Loucy (cell line): ENCODE measurements at regions not wholly inside any gene's neighbourhood (a gene's known extent, or its start where the extent isn't known, plus 50 kb on each side); places are given as distances from the start of the nearest gene placed in this dataset.

ENCODE experiments used
- EZH2phosphoT487 ChIP-seq: fragments of 200-600 bp; IDR thresholded peaks from 2 replicates; pipeline ENCODE4 v1.6.1; 2018; ENCODE audit warnings: antibody characterized with exemption, mild to moderate bottlenecking, moderate library complexity, borderline replicate concordance
- TF ChIP-seq, protein P1 (sequence below): fragments of 200-600 bp; sonication (generic); conservative IDR thresholded peaks from 2 replicates; pipeline ENCODE4 v1.5.1; 2014; ENCODE audit warnings: mild to moderate bottlenecking, antibody characterized with exemption, low read length

DNA sequence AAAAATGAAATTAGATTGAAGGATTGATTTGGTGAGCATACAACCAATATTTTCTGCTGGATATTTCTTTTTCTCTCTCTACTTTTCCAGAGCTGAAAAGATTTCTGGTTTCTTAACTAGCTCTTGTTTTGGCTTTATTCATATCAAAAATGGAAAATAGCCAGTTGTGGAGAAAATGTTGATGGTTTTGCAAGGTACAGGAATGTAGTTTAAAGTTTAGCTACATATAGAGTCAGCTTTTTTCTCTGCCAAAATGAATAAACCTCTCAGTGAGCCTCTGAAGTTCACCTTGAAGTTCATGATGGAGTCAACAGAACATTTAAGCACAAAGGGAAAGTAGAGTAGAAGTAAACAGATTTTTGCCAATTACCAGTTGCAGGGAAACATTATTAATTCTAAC is 720.5 kb upstream of the ALCAM start:
- TF ChIP-seq, protein P1, sequence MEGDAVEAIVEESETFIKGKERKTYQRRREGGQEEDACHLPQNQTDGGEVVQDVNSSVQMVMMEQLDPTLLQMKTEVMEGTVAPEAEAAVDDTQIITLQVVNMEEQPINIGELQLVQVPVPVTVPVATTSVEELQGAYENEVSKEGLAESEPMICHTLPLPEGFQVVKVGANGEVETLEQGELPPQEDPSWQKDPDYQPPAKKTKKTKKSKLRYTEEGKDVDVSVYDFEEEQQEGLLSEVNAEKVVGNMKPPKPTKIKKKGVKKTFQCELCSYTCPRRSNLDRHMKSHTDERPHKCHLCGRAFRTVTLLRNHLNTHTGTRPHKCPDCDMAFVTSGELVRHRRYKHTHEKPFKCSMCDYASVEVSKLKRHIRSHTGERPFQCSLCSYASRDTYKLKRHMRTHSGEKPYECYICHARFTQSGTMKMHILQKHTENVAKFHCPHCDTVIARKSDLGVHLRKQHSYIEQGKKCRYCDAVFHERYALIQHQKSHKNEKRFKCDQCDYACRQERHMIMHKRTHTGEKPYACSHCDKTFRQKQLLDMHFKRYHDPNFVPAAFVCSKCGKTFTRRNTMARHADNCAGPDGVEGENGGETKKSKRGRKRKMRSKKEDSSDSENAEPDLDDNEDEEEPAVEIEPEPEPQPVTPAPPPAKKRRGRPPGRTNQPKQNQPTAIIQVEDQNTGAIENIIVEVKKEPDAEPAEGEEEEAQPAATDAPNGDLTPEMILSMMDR, result no peak
- TF ChIP-seq EZH2phosphoT487, result no peak
